ENCODE measurements at regions not wholly inside any gene's neighbourhood (a gene's known extent, or its start where the extent isn't known, plus 50 kb on each side); places are given as distances from the start of the nearest gene placed in this dataset.

- no peaks in the 10 kb centered on the region for H3F3A ChIP-seq (ENCODE audit: control insufficient read depth, insufficient read depth)
- no peak for TF ChIP-seq EZH2phosphoT487 (IDR thresholded peaks at IDR 0.05; ENCODE audit: borderline replicate concordance, low read length)
- TF ChIP-seq CTCF (IDR thresholded peaks at IDR 0.05; ENCODE audit: low read depth, low read length, poor library complexity, severe bottlenecking) = no peak
- no peaks in the 10 kb centered on the region for H4K20me1 ChIP-seq (ENCODE audit: control insufficient read depth, insufficient read depth, low read depth, low read length)
- no peaks in the 10 kb centered on the region for H3K9me2 ChIP-seq (replicated peaks; ENCODE audit: control insufficient read depth, low read length)
- H3K4me2 ChIP-seq (ENCODE audit: low read length) = no peak overlapping the region
- no peaks in the 10 kb centered on the region for H3K79me2 ChIP-seq (ENCODE audit: control insufficient read depth, low read length)
- no peaks in the 10 kb centered on the region for H3K9me3 ChIP-seq (ENCODE audit: control insufficient read depth, insufficient read depth, low read length)
- H3K27me3 ChIP-seq (ENCODE audit: control insufficient read depth, low read length) = peaks cover 2% of the 10 kb centered on the region; the same call in 1 of the 2 replicates
- no peaks in the 10 kb centered on the region for H3K36me3 ChIP-seq (ENCODE audit: control insufficient read depth, low read length)
- no peak overlapping the region for H3K4me3 ChIP-seq (ENCODE audit: low read length)
- H3K27ac ChIP-seq (ENCODE audit: low read depth, low read length) = no peak overlapping the region
- no peaks in the 10 kb centered on the region for H3K4me1 ChIP-seq (ENCODE audit: control insufficient read depth, low read length)
These were observed 266.3 kb downstream of the FBXW7 start for GRCh38 chr4:152269448-152270191.

GRCh38 chr4:152267811-152268210 is 268.1 kb downstream of the FBXW7 start:
- H4K20me1 ChIP-seq (ENCODE audit: control insufficient read depth, insufficient read depth, low read depth, low read length) = no peaks in the 10 kb centered on the region
- no peaks in the 10 kb centered on the region for H3K36me3 ChIP-seq (ENCODE audit: control insufficient read depth, low read length)
- no peaks in the 10 kb centered on the region for H3K4me1 ChIP-seq (ENCODE audit: control insufficient read depth, low read length)
- H3K9me2 ChIP-seq (replicated peaks; ENCODE audit: control insufficient read depth, low read length) = no peaks in the 10 kb centered on the region
- no peak overlapping the region for H3K27ac ChIP-seq (ENCODE audit: low read depth, low read length)
- H3F3A ChIP-seq (ENCODE audit: control insufficient read depth, insufficient read depth) = no peaks in the 10 kb centered on the region
- no peaks in the 10 kb centered on the region for H3K79me2 ChIP-seq (ENCODE audit: control insufficient read depth, low read length)
- no peak for TF ChIP-seq CTCF (IDR thresholded peaks at IDR 0.05; ENCODE audit: low read depth, low read length, poor library complexity, severe bottlenecking)
- TF ChIP-seq EZH2phosphoT487 (IDR thresholded peaks at IDR 0.05; ENCODE audit: borderline replicate concordance, low read length) = no peak
- H3K4me2 ChIP-seq (ENCODE audit: low read length) = no peak overlapping the region
- H3K9me3 ChIP-seq (ENCODE audit: control insufficient read depth, insufficient read depth, low read length) = no peaks in the 10 kb centered on the region
- no peaks in the 10 kb centered on the region for H3K27me3 ChIP-seq (ENCODE audit: control insufficient read depth, low read length)
- H3K4me3 ChIP-seq (ENCODE audit: low read length) = no peak overlapping the region

GRCh38 chr4:152266831-152267480 is 268.9 kb downstream of the FBXW7 start:
- Histone ChIP-seq H3F3A (ENCODE audit: control insufficient read depth, insufficient read depth) (no peaks in the 10 kb centered on the region), H3K36me3 (ENCODE audit: control insufficient read depth, low read length) (no peaks in the 10 kb centered on the region), H3K27me3 (ENCODE audit: control insufficient read depth, low read length) (no peaks in the 10 kb centered on the region), H3K4me3 (ENCODE audit: low read length) (no peak overlapping the region), H3K79me2 (ENCODE audit: control insufficient read depth, low read length) (no peaks in the 10 kb centered on the region), H3K4me2 (ENCODE audit: low read length) (no peak overlapping the region), H4K20me1 (ENCODE audit: control insufficient read depth, insufficient read depth, low read depth, low read length) (no peaks in the 10 kb centered on the region), H3K4me1 (ENCODE audit: control insufficient read depth, low read length) (no peaks in the 10 kb centered on the region), H3K9me3 (ENCODE audit: control insufficient read depth, insufficient read depth, low read length) (no peaks in the 10 kb centered on the region), H3K9me2 (replicated peaks; ENCODE audit: control insufficient read depth, low read length) (no peaks in the 10 kb centered on the region), H3K27ac (ENCODE audit: low read depth, low read length) (no peak overlapping the region)
- TF ChIP-seq EZH2phosphoT487 (IDR thresholded peaks at IDR 0.05; ENCODE audit: borderline replicate concordance, low read length) = no peak
- TF ChIP-seq CTCF (IDR thresholded peaks at IDR 0.05; ENCODE audit: low read depth, low read length, poor library complexity, severe bottlenecking) = no peak

Data from DOHH2 (cell line).